Adrenal gland (tissue), 9 donors: ENCODE measurements at regions not wholly inside any gene's neighbourhood (a gene's known extent, or its start where the extent isn't known, plus 50 kb on each side); places are given as distances from the start of the nearest gene placed in this dataset.

Source experiments
- DNase-seq, 7 donors: peaks; one replicate each; pipeline ENCODE4 v3.0.0-alpha.2; 2019 to 2020
- H3K27ac ChIP-seq, 5 donors: fragments of 200-600 bp; sonication (generic) in 4 of 5; 1 replicate in 3 of 5; 2 replicates in 2 of 5; pipeline versions ENCODE4 v1.5.1 to v1.8.0; 2016 to 2020; ENCODE audit warnings: mild to moderate bottlenecking in 1 of 5
- H3K27me3 ChIP-seq: fragments of 200-600 bp; 2 replicates; pipeline ENCODE4 v1.8.0; 2021
- H3K36me3 ChIP-seq, 2 donors: fragments of 200-600 bp; replicated peaks in 1 of 2; 1 replicate in 1 of 2; 2 replicates in 1 of 2; pipeline versions ENCODE4 v1.5.1 to v1.8.0; 2018 to 2022
- H3K4me1 ChIP-seq, 2 donors: fragments of 200-600 bp; replicated peaks in 1 of 2; 1 replicate in 1 of 2; 2 replicates in 1 of 2; pipeline versions ENCODE4 v1.5.1 to v1.8.0; 2018 to 2021
- H3K4me3 ChIP-seq, 4 donors: fragments of 200-600 bp; sonication (generic) in 3 of 4; one replicate each; pipeline ENCODE4 v1.5.1; 2016 to 2018
- H3K9me3 ChIP-seq, 3 donors: fragments of 200-600 bp; sonication (generic) in 1 of 3; replicated peaks in 1 of 3; 1 replicate in 2 of 3; 2 replicates in 1 of 3; pipeline versions ENCODE4 v1.5.1 to v1.8.0; 2016 to 2021
- POLR2A ChIP-seq, 2 donors: fragments of 450-650 bp; IDR thresholded peaks; one replicate each; pipeline ENCODE4 v1.6.1; 2017; ENCODE audit warnings: antibody characterized with exemption in 2 of 2, mild to moderate bottlenecking in 2 of 2, moderate library complexity in 1 of 2
- WGBS, 4 donors: extraction: QIAGEN DNeasy Blood & Tissue Kit in 2 of 4; methylation state at CpG; one replicate each; pipeline versions ENCODE4 v1.1.5 to v1.1.7; 2013 to 2017; 5-methylcytosine and 5-hydroxymethylcytosine counted together
- intact Hi-C, 2 donors: fragments of 100-400 bp; cut with DNase I; formaldehyde crosslinking; loops; one replicate each; pipeline versions ENCODE4 v1.14.1 to v1.15.0; 2022 to 2023
- TF ChIP-seq, protein P1 (sequence below), 6 experiments: fragments of 450-650 bp in 4 of 6; fragments of 200-600 bp in 2 of 6; sonication (generic) in 1 of 6; IDR thresholded peaks; 1 replicate in 5 of 6; 2 replicates in 1 of 6; pipeline versions ENCODE4 v1.5.1 to v1.8.0; 2016 to 2021; ENCODE audit warnings: antibody characterized with exemption in 6 of 6, mild to moderate bottlenecking in 2 of 6, moderate library complexity in 1 of 6
- donor health status: healthy with polysubstance abuse.
- donor health status: Bipolar disorder and iron deficiency.
- donor health status: DM: yes; HTN: yes; CAD: no.
- donor health status: DM: no; HTN: no; CAD: no.
- donor health status: DM: no; HTN: no; CAD: no.

GRCh38 chr13:67440236-67440975, 210.3 kb upstream of the PCDH9 start:
- Histone ChIP-seq H3K4me1 (no peaks in the 10 kb centered on the region), H3K36me3 (no peaks in the 10 kb centered on the region), H3K27me3 (no peaks in the 10 kb centered on the region), H3K9me3 (no peaks in the 10 kb centered on the region), H3K27ac (no peak overlapping the region), H3K4me3 (no peak overlapping the region)
- intact Hi-C loops = no loop called here
- 9 to 21% (median 18%) methylated on average over 5 of the region's 5 CpGs for WGBS, 4 donors
- TF ChIP-seq, protein P1, sequence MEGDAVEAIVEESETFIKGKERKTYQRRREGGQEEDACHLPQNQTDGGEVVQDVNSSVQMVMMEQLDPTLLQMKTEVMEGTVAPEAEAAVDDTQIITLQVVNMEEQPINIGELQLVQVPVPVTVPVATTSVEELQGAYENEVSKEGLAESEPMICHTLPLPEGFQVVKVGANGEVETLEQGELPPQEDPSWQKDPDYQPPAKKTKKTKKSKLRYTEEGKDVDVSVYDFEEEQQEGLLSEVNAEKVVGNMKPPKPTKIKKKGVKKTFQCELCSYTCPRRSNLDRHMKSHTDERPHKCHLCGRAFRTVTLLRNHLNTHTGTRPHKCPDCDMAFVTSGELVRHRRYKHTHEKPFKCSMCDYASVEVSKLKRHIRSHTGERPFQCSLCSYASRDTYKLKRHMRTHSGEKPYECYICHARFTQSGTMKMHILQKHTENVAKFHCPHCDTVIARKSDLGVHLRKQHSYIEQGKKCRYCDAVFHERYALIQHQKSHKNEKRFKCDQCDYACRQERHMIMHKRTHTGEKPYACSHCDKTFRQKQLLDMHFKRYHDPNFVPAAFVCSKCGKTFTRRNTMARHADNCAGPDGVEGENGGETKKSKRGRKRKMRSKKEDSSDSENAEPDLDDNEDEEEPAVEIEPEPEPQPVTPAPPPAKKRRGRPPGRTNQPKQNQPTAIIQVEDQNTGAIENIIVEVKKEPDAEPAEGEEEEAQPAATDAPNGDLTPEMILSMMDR (IDR thresholded peaks at IDR 0.05) = no peak
- no peak for DNase-seq

DNA sequence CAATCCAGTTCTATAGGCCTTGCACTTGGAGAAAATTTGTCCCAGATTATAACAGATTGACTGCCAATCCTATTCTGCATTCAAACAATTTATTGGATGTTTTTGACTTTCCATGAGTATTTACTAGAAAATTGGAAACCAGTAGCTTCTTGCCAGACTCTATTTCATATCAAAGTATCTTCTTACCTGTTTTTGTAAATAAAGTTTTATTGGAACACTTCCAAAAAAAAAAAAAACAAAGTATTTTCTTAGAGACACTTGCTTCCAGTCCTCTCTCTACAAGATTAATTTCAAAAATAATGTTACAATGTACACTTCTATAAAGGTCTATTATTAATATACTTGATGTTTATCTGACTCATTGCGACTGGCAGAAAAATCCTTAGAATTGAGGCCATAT, 209.2 kb upstream of the PCDH9 start:
- Histone ChIP-seq H3K27me3 (no peaks in the 10 kb centered on the region), H3K9me3 (no peaks in the 10 kb centered on the region), H3K27ac (no peak overlapping the region), H3K36me3 (no peaks in the 10 kb centered on the region), H3K4me1 (no peaks in the 10 kb centered on the region), H3K4me3 (no peak overlapping the region)
- intact Hi-C loops = no loop called here
- 73 to 92% (median 85%) methylated on average over 1 of the region's 1 CpG for WGBS, 4 donors
- DNase-seq = no peak
- TF ChIP-seq, protein P1 (IDR thresholded peaks at IDR 0.05) = no peak
- TF ChIP-seq POLR2A (IDR thresholded peaks at IDR 0.05) = no peak

DNA sequence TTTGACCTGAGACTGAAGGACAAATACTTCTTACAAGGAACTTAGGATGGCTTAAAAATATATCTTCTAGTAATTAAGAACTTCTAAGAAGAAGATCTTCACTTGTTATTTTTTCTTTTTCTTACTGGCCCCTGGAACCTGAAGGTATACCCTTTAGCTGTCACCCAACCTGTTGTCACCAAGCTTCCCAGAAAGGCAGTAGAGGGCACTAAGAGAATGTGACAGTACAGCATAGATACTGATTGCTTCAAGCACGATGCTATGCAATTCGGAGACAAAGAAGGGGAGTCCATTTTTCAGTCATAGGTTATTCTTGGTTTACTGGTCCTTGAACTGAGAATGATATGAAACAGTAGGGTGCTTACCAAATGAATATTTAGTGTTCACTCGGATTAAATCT, 208.3 kb upstream of the PCDH9 start:
- intact Hi-C loops = no loop called here
- TF ChIP-seq POLR2A (IDR thresholded peaks at IDR 0.05) = no peak
- TF ChIP-seq, protein P1 (IDR thresholded peaks at IDR 0.05) = no peak
- DNase-seq = no peak
- H3K36me3 ChIP-seq = no peaks in the 10 kb centered on the region
- no peaks in the 10 kb centered on the region for H3K4me1 ChIP-seq
- 28 to 37% (median 34%) methylated on average over 3 of the region's 3 CpGs for WGBS, 4 donors
- no peaks in the 10 kb centered on the region for H3K27me3 ChIP-seq
- H3K9me3 ChIP-seq = no peaks in the 10 kb centered on the region
- H3K4me3 ChIP-seq = no peak overlapping the region
- H3K27ac ChIP-seq = no peak overlapping the region

- no peaks in the 10 kb centered on the region for H3K36me3 ChIP-seq
- 56 to 60% (median 59%) methylated on average over 5 of the region's 5 CpGs for WGBS, 4 donors
- no peaks in the 10 kb centered on the region for H3K4me1 ChIP-seq
- H3K27me3 ChIP-seq = no peaks in the 10 kb centered on the region
- no peaks in the 10 kb centered on the region for H3K9me3 ChIP-seq
- no peak overlapping the region for H3K4me3 ChIP-seq
- no peak overlapping the region for H3K27ac ChIP-seq
- TF ChIP-seq, protein P1 (IDR thresholded peaks at IDR 0.05) = no peak
- no peak for TF ChIP-seq POLR2A (IDR thresholded peaks at IDR 0.05)
- intact Hi-C loops = no loop called here
- DNase-seq = no peak
These were observed 207.1 kb upstream of the PCDH9 start for GRCh38 chr13:67437244-67437643.
